ENCODE measurements at regions not wholly inside any gene's neighbourhood (a gene's known extent, or its start where the extent isn't known, plus 50 kb on each side); places are given as distances from the start of the nearest gene placed in this dataset.
"Not testable (repeated sequence)": the region's sequence is repeated elsewhere in the genome, so short reads cannot be mapped to it uniquely, and the experiment has no call there.

- DNase-seq; H2AFZ ChIP-seq (ENCODE audit: low read depth); H3K9me2 ChIP-seq; H4K20me1 ChIP-seq (ENCODE audit: insufficient read depth); H3K4me2 ChIP-seq; H3K79me2 ChIP-seq (ENCODE audit: insufficient read depth); POLR2A ChIA-PET; H3K4me1 ChIP-seq (ENCODE audit: control insufficient read depth in 1 of 2, insufficient read depth in 2 of 2, low read depth in 1 of 2, low read length in 1 of 2); H3K27me3 ChIP-seq (ENCODE audit: insufficient read depth); H3K4me3 ChIP-seq (ENCODE audit: low read depth in 2 of 2, low read length in 1 of 2); H3F3A ChIP-seq (replicated peaks; ENCODE audit: insufficient read depth); H3K9me3 ChIP-seq; CTCF ChIA-PET; H3K36me3 ChIP-seq (replicated peaks in 1 of 2; ENCODE audit: control insufficient read depth in 1 of 2, insufficient read depth in 2 of 2, low read length in 1 of 2); H3K9ac ChIP-seq; H3K27ac ChIP-seq (ENCODE audit: low read depth in 2 of 2, low read length in 1 of 2): not testable (repeated sequence)
- no CpG with 5 or more reads among the region's 29 CpGs for WGBS (ENCODE audit: low lambda C conversion rate)
Observed at GRCh38 chr6:99141906-99142305, 194.2 kb upstream of the FBXL4 start.

DNA sequence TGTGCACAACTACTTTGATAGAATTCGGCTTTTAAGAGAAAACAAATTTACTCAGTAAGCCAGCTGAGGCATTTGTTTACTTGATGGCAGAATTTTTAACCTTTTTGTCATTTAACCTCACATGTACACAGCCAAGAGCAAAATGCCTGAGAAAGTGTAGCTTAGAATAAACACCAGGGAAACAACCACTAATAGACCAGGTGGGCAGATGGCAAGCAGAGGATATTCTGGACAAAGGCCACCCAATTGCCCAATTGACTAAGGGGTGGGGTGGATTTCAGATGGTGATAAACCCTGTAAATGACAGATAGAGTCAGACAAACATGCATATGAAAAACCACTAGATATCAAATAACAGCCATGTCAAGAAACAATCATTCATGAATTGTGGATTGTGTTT lies 190.7 kb upstream of the FBXL4 start:
- no peaks in the 10 kb centered on the region for H3K79me2 ChIP-seq (ENCODE audit: insufficient read depth)
- no peaks in the 10 kb centered on the region for H3K4me1 ChIP-seq (ENCODE audit: control insufficient read depth in 1 of 2, insufficient read depth in 2 of 2, low read depth in 1 of 2, low read length in 1 of 2)
- ChIA-PET POLR2A (no interaction called here), CTCF (interaction anchor here (1.4 to 1.9 kb wide), 3 partner anchors 13 to 19 kb away, joined by 3 to 7 read pairs (median 5); no protein-coding TSS in a partner anchor)
- no peak overlapping the region for H3K27ac ChIP-seq (ENCODE audit: low read depth in 2 of 2, low read length in 1 of 2)
- no peak for TF ChIP-seq ZBTB33 (IDR thresholded peaks at IDR 0.05; ENCODE audit: borderline replicate concordance, low read depth)
- TF ChIP-seq GABPA (IDR thresholded peaks at IDR 0.05; ENCODE audit: low read depth), result no peak
- no peak for TF ChIP-seq USF2 (IDR thresholded peaks at IDR 0.05; ENCODE audit: borderline replicate concordance, low read depth, low read length)
- TF ChIP-seq MXI1 (IDR thresholded peaks at IDR 0.05; ENCODE audit: low read depth, low read length), result no peak
- TF ChIP-seq TEAD4 (IDR thresholded peaks at IDR 0.05; ENCODE audit: borderline replicate concordance, insufficient read depth), result no peak
- no peak for TF ChIP-seq RAD21 (IDR thresholded peaks at IDR 0.05; ENCODE audit: low read length)
- TF ChIP-seq FOXM1 (IDR thresholded peaks at IDR 0.05; ENCODE audit: low read depth), result no peak
- TF ChIP-seq SIN3A (IDR thresholded peaks at IDR 0.05; ENCODE audit: borderline replicate concordance, low read depth, low read length), result no peak
- TF ChIP-seq YY1 (IDR thresholded peaks at IDR 0.05; ENCODE audit: low read depth), result no peak
- TF ChIP-seq NFIC (IDR thresholded peaks at IDR 0.05; ENCODE audit: borderline replicate concordance), result no peak
- no peak for TF ChIP-seq CTCF (IDR thresholded peaks at IDR 0.05)
- TF ChIP-seq, protein P1, sequence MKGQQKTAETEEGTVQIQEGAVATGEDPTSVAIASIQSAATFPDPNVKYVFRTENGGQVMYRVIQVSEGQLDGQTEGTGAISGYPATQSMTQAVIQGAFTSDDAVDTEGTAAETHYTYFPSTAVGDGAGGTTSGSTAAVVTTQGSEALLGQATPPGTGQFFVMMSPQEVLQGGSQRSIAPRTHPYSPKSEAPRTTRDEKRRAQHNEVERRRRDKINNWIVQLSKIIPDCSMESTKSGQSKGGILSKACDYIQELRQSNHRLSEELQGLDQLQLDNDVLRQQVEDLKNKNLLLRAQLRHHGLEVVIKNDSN (IDR thresholded peaks at IDR 0.05; ENCODE audit: borderline replicate concordance, low read depth), result no peak
- no peak for TF ChIP-seq FOSL2 (IDR thresholded peaks at IDR 0.05; ENCODE audit: borderline replicate concordance, low read depth)
- no peak for TF ChIP-seq REST (IDR thresholded peaks at IDR 0.05; ENCODE audit: low read depth, low read length)
- TF ChIP-seq NRF1 (IDR thresholded peaks at IDR 0.05; ENCODE audit: low read depth, low read length), result no peak
- no peaks in the 10 kb centered on the region for H3K9me2 ChIP-seq
- H2AFZ ChIP-seq (ENCODE audit: low read depth), result no peak overlapping the region
- WGBS (ENCODE audit: low lambda C conversion rate), result 25% methylated on average over 1 of the region's 1 CpG
- no peak overlapping the region for H3K4me2 ChIP-seq
- no peaks in the 10 kb centered on the region for H3K9me3 ChIP-seq
- no peaks in the 10 kb centered on the region for H3K36me3 ChIP-seq (replicated peaks in 1 of 2; ENCODE audit: control insufficient read depth in 1 of 2, insufficient read depth in 2 of 2, low read length in 1 of 2)
- H4K20me1 ChIP-seq (ENCODE audit: insufficient read depth), result no peaks in the 10 kb centered on the region
- no peak overlapping the region for H3K4me3 ChIP-seq (ENCODE audit: low read depth in 2 of 2, low read length in 1 of 2)
- H3F3A ChIP-seq (replicated peaks; ENCODE audit: insufficient read depth), result no peaks in the 10 kb centered on the region
- no peaks in the 10 kb centered on the region for H3K27me3 ChIP-seq (ENCODE audit: insufficient read depth)
- H3K9ac ChIP-seq, result no peak overlapping the region
- no peak for DNase-seq
